HFF-Myc (cell line): ENCODE measurements at regions not wholly inside any gene's neighbourhood (a gene's known extent, or its start where the extent isn't known, plus 50 kb on each side); places are given as distances from the start of the nearest gene placed in this dataset.

ENCODE experiments used
- DNase-seq: peaks from one replicate; pipeline ENCODE4 v3.0.0-alpha.2; 2011; ENCODE audit warnings: low read depth; ENCODE audit errors: extremely low read depth
- H3K4me3 ChIP-seq: replicated peaks from 2 replicates; pipeline ENCODE4 v1.5.1; 2011; ENCODE audit warnings: low read depth, mild to moderate bottlenecking, control low read depth, low read length
- TF ChIP-seq, protein P1 (sequence below): IDR thresholded peaks from 2 replicates; pipeline ENCODE4 v1.5.1; 2012; ENCODE audit warnings: mild to moderate bottlenecking, low read depth, low read length, control low read depth; ENCODE audit errors: missing control alignments

- TF ChIP-seq, protein P1, sequence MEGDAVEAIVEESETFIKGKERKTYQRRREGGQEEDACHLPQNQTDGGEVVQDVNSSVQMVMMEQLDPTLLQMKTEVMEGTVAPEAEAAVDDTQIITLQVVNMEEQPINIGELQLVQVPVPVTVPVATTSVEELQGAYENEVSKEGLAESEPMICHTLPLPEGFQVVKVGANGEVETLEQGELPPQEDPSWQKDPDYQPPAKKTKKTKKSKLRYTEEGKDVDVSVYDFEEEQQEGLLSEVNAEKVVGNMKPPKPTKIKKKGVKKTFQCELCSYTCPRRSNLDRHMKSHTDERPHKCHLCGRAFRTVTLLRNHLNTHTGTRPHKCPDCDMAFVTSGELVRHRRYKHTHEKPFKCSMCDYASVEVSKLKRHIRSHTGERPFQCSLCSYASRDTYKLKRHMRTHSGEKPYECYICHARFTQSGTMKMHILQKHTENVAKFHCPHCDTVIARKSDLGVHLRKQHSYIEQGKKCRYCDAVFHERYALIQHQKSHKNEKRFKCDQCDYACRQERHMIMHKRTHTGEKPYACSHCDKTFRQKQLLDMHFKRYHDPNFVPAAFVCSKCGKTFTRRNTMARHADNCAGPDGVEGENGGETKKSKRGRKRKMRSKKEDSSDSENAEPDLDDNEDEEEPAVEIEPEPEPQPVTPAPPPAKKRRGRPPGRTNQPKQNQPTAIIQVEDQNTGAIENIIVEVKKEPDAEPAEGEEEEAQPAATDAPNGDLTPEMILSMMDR, result no peak
- H3K4me3 ChIP-seq, result no peak overlapping the region
- DNase-seq, result no peak
Measured at GRCh38 chr10:29191674-29192073, 97.2 kb upstream of the LYZL1 start.

DNA sequence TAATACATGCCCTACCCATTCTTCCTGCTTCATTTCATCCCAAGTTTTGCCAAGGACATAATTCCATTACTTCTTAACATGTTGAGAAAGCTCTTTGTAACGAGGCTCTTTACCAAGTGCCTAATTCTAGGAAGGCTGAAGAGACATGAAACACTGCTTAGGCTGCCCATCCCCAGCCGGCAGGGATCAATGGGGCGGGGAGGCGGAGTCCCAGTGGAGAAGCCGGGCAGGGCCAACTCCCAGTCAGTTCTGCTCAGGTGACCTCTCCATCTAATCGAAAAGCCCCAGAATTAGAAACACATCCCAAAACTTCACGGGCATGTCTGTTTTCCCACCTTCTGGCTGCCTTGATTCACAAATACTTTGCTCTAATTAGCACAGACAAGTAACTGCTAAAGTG lies 89.5 kb upstream of the LYZL1 start:
- DNase-seq, result no peak
- TF ChIP-seq, protein P1, result no peak
- no peak overlapping the region for H3K4me3 ChIP-seq

GRCh38 chr10:29199941-29200679 lies 88.8 kb upstream of the LYZL1 start:
- TF ChIP-seq, protein P1, result no peak
- H3K4me3 ChIP-seq, result no peak overlapping the region
- no peak for DNase-seq

DNA sequence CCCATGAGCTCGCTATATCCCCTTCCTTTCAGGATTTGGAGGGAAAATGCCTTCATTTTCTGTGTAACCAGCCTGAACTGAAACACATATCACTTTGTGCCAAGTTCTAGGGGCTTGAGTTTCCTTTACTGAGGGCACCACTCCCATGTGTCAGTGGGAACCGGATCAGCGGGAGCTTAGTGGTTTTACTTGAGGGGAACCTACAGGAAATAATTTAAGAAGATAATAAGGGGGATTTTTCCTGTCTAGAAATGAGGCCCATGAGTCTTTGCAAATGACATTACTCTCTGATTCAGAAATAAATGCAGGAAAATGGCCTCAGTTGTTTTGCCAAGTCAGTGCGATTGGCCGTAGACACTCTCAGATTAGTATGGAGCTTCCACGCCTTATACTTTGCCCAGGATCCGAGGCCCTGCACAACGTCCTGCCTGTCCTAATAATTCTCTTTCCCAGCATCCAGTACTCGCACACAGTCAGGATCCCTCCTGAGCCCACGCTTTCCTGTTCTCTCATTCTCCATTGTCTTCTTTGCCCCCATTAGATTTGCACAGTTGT lies 86.4 kb upstream of the LYZL1 start:
- H3K4me3 ChIP-seq, result no peak overlapping the region
- DNase-seq, result no peak
- TF ChIP-seq, protein P1, result no peak

DNA sequence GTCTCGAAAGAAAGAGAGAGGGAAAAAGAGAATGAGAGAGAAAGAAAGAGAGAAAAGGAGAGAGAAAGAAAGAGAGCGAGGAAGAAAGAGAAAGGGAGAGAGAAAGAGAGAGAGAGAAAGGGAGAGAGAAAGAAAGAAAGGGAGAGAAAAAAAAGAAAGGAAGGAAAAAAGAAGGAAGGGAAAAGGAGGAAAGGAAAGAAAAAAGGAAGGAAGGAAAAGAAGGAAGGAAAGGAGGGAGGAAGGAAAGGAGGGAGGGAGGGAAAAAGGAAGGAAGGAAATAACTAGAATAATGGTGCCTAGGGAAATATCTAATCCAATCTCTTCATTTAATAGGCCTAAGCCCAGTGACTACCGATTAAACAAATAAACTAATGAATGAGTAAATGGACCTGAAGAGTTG lies 85.4 kb upstream of the LYZL1 start:
- TF ChIP-seq, protein P1, result no peak
- no peak for DNase-seq
- no peak overlapping the region for H3K4me3 ChIP-seq

DNA sequence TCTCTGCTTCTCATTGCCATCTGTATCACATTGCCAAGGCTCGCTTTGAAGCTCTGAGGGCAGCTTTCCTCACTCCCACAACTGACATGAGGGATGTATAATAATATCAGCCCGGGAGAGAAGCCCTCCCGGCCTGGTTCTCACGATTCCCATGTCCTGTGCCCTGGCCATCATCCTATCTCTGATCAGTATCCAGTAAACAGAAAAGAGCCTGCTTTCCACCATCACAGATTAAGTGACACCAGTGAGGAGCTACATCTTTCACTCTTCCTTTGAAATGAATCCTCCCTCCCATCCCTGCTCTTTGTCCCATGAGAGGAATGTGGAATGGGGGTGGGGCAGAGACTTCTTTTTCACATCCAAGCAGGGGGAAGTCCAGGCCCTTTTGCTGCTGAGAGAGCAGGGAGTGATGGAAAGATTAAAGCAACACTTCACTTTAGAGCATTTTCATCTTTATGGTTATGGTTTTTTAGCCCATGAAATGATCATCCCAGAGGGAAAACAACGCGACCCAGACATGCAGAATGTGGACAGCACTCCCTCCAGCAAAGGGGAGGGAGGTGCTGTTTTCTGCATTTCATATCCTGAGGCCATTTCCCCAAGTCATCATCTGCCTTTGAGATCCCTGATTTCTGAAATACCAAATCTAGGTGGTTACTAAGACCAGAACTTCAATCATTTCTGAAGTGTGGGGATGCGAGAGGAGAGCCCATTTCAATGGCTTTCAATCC lies 84.6 kb upstream of the LYZL1 start:
- no peak overlapping the region for H3K4me3 ChIP-seq
- DNase-seq, result no peak
- TF ChIP-seq, protein P1, result no peak
